ENCODE measurements at regions not wholly inside any gene's neighbourhood (a gene's known extent, or its start where the extent isn't known, plus 50 kb on each side); places are given as distances from the start of the nearest gene placed in this dataset.
A peak's percentile ranks its signal among the peaks of the same experiment; 100 is the strongest.

DNA sequence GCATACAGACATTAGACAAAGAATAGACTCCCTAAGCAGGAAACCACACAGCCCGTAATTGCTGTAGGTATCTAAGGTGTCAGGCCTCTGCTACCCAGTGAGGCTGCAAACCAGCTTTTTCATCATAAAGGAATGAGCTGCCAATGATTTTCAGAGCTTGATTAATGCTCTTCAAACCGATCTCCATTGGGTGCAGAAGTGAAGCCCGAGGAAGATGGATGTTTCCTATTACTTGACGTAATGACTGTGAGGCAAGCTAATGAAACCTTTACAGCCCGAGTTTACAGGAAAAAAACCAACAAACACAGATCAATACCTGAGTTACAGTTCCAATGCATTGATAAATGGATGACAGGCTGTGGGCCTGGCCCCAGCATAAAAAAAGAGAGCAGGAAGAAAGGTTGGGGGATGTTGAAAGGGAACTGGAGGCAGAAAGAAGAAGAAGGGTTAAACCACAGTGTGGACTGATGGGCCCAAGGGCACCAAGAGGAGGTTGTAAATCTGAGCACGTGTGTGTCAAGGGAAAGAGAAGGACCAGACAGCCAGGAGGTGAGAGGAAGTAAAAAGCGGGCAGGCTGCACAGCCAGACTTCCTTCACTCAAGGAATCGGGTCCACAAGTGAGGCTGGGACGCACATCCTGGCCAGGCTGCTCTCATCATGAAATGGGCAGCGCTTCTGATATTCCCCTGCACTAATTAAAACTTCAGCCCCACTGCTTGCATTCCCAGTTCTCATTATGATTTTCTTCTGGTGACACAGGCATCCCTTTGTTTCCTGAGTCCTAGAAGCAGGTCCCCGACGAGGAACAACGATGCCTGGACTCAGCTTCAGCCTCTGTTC, 70.6 kb upstream of the NTM start:
- no peak for DNase-seq (ENCODE audit: low spot score)

DNA sequence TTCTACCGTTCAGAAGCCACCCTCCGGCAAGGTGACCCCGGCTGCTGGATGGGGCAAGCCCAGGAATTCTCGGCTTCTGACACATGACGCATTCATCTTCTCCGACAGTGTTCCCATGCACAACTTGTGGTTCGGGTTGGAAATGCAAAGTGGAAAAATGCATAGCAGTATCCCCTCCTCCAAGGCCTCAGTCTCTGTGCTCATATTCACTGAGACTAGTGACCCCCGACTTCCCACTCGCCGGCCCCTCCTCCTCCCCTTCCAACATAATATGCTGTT, 70.0 kb upstream of the NTM start:
- no peak for DNase-seq (ENCODE audit: low spot score)

DNA sequence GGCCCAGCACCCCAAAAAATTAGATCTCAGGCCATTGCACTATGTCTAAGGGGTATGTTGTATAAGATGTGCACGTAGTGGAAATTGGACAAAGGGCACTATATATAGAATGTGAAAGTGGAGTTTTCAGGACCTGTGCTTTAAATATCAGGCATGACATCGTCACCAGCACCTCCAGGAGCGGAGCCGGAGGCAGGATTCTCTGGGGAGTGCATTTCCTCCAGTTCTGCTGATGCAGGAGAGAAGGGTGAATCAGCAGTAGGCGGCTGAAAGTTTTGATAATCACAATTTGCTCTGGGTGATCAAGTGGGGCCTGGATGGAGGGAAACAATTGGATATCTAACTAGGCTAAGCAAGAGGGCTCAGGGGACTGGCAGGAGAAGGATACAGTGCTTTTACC, 69.1 kb upstream of the NTM start:
- no peak for DNase-seq (ENCODE audit: low spot score)

DNA sequence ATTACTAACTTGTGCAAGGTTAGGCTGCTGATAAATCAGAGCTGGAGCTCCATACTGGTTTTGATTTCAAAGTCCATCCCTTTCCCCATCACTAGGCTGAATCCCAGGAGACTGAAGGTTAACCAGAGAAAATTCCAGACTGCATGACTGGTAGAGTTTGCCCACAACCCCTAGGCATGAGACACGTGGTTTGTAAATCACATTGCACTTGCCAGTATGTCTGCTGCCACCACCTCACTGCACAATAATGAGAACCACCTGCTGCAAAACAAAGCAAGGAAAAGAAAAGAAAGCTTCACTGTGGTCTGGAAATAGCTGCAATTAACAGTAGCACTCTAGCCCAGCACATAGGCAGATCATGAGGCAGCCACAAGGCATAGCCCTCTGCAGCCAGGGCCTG, 67.6 kb upstream of the NTM start:
- DNase-seq (ENCODE audit: low spot score), result no peak

DNA sequence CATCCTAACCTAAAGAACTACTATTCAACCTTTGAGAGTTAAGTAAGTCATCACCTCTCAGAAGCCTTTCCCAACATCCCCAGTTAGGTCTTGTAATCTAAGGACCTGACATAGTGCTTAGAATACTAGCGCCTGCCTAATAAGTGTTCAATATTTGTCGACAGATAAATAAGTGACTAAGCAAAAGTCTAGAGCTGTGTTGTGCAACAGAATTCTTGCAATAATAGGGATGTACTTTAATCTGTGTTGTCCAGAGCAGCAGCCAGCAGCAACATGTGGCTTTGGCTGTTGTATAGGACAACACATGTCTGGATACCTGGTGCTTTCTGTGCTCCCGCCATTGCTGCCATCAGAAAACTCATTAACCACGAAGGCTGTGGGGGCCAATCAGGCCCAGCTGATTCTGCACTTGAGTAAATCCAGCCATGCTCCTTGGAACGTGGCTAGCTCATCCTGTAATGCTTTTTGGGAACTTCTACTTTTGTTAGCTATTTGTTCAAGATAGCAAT, 66.8 kb upstream of the NTM start:
- DNase-seq (ENCODE audit: low spot score), result no peak

DNA sequence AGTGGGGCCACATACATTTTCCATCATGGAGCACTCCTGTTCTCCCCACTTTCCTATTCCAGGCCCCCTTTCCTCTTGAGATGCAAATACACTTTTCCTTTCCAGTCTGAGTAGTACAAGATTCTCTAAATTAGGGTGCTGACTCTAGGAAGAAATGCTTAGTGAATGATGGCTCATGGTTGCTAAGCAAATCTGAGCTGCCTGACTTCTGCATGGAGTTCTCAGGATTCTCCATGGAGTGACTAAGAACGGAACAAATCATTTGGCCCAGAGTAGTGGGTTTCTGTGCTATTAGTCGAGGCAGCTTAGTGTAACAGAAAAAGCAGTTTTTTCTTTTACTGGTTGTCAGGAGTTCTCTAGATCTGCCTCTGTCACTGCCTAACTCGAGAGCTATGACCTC, 65.4 kb upstream of the NTM start:
- no peak for DNase-seq (ENCODE audit: low spot score)

DNA sequence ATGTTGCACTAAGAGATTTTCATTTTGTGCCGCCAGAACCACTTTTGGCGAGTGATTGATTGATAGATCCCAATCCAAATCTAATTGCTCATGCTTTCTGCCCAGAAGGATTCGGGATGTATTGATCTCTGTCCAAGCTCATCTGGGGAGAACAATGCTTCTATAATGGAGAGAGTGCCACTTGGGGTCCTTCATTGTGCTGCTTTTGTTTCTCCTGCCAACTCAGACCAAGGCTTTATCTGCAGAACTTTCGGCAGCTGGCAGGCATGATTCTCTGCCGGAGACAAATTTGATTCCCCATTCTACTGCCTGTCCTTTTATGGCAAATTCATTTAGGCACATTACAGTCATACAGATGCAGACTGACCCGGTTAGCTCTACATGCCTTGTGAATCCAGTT, 62.9 kb upstream of the NTM start:
- DNase-seq (ENCODE audit: low spot score), result no peak

DNA sequence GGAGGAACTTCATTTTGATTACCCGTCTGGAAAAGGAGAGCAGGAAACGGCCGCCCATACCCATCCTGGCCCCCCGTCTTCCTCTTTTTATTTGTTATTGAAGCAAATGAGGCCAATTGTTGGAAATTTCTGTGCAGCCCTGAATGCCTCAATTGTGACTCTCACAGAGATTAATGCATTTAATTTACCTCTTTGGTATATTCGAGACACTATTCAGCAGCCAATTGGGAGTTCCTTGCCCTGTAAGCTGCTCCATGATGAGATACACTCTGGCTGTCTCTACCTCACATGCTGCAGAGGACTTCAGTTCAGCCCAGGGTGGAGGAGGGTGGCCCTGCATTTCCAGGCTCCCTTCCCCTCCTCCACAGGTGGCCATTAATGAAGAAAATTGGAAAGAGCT, 60.6 kb upstream of the NTM start:
- DNase-seq (ENCODE audit: low spot score), result no peak

DNA sequence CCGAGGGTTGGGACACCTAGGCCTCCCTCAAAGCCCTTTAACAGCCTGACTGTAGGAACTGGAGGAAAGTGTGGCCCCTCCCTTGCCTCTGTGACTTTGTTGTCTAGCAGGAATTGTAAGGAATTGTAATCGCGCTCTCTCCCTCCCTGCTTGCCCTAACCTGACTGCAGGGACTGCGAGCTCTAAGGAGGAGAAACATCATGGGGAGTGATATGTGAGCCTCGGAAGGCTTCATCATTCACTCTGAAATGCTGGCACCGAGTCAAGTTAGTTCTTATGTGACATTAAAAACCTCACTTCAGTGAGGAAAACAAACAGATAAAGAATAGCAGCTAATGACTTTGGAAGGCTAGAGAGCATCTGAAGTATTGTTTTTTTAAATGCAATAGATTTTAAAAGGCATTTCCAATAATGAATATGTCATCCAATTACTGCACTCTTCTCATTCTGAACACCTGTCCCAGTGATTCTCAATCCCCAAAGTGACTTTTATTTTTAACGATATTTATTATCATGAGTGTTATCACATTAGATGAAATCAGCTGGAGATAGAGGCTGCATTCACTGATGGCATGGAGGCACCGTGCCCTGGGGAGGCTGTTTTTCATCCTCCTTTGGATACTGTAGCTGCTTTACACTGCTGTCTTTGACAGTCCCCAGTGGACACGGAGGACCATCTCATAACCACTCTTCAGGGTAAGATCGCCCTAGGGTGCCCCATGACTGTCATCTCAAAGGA, 58.5 kb upstream of the NTM start:
- peak; percentile 67 for DNase-seq (ENCODE audit: low spot score)

All from ureter (tissue), 1 donor.